Sigmoid colon (tissue), 6 donors: ENCODE measurements at regions not wholly inside any gene's neighbourhood (a gene's known extent, or its start where the extent isn't known, plus 50 kb on each side); places are given as distances from the start of the nearest gene placed in this dataset.

Experiments used
- DNase-seq: peaks from one replicate; pipeline ENCODE4 v3.0.0-alpha.2; 2019
- H3K27ac ChIP-seq, 4 donors: fragments of 200-600 bp; sonication (generic); one replicate each; pipeline ENCODE4 v1.5.1; 2016 to 2019; ENCODE audit warnings: mild to moderate bottlenecking in 1 of 4
- H3K27me3 ChIP-seq, 3 donors: fragments of 200-600 bp; sonication (generic); one replicate each; pipeline ENCODE4 v1.5.1; 2019; ENCODE audit warnings: mild to moderate bottlenecking in 1 of 3
- H3K36me3 ChIP-seq, 4 donors: fragments of 200-600 bp; sonication (generic); one replicate each; pipeline ENCODE4 v1.5.1; 2016 to 2019
- H3K4me1 ChIP-seq, 4 donors: fragments of 200-600 bp; sonication (generic); one replicate each; pipeline ENCODE4 v1.5.1; 2017 to 2019
- H3K4me3 ChIP-seq, 4 donors: fragments of 200-600 bp; sonication (generic); one replicate each; pipeline ENCODE4 v1.5.1; 2017 to 2019; ENCODE audit warnings: mild to moderate bottlenecking in 2 of 4, moderate library complexity in 1 of 4
- H3K9me3 ChIP-seq, 4 donors: fragments of 200-600 bp in 3 of 4; sonication (generic) in 3 of 4; one replicate each; pipeline versions ENCODE4 v1.5.1 to v1.6.1; 2013 to 2019
- EP300 ChIP-seq, 4 donors: sonication (generic); formaldehyde crosslinking; IDR thresholded peaks; one replicate each; pipeline ENCODE4 v1.6.1; 2017; ENCODE audit warnings: antibody characterized with exemption in 4 of 4
- POLR2A ChIP-seq, 2 donors: fragments of 450-650 bp; IDR thresholded peaks; one replicate each; pipeline ENCODE4 v1.6.1; 2016; ENCODE audit warnings: antibody characterized with exemption in 2 of 2, mild to moderate bottlenecking in 2 of 2, moderate library complexity in 2 of 2
- POLR2AphosphoS5 ChIP-seq, 4 donors: sonication (generic); formaldehyde crosslinking; IDR thresholded peaks; one replicate each; pipeline ENCODE4 v1.6.1; 2017; ENCODE audit warnings: antibody characterized with exemption in 4 of 4
- WGBS, 2 donors: extraction: QIAGEN DNeasy Blood & Tissue Kit; methylation state at CpG; one replicate each; pipeline ENCODE4 v1.1.7; 2013; 5-methylcytosine and 5-hydroxymethylcytosine counted together
- intact Hi-C: fragments of 100-400 bp; cut with DNase I; formaldehyde crosslinking; loops from one replicate; pipeline ENCODE4 v1.15.1; 2023
- TF ChIP-seq, protein P1 (sequence below), 4 experiments: fragments of 450-650 bp in 3 of 4; fragments of 200-600 bp in 1 of 4; IDR thresholded peaks; one replicate each; pipeline ENCODE4 v1.5.1; 2016 to 2019; ENCODE audit warnings: antibody characterized with exemption in 4 of 4, mild to moderate bottlenecking in 3 of 4, moderate library complexity in 2 of 4
- donor health status: healthy with polysubstance abuse.
- donor health status: healthy.

GRCh38 chr12:125262851-125263250 lies 197.6 kb downstream of the AACS start:
- intact Hi-C loops, result no loop called here
- TF ChIP-seq, protein P1, sequence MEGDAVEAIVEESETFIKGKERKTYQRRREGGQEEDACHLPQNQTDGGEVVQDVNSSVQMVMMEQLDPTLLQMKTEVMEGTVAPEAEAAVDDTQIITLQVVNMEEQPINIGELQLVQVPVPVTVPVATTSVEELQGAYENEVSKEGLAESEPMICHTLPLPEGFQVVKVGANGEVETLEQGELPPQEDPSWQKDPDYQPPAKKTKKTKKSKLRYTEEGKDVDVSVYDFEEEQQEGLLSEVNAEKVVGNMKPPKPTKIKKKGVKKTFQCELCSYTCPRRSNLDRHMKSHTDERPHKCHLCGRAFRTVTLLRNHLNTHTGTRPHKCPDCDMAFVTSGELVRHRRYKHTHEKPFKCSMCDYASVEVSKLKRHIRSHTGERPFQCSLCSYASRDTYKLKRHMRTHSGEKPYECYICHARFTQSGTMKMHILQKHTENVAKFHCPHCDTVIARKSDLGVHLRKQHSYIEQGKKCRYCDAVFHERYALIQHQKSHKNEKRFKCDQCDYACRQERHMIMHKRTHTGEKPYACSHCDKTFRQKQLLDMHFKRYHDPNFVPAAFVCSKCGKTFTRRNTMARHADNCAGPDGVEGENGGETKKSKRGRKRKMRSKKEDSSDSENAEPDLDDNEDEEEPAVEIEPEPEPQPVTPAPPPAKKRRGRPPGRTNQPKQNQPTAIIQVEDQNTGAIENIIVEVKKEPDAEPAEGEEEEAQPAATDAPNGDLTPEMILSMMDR (IDR thresholded peaks at IDR 0.05), result no peak
- WGBS, 2 donors, result 52 to 66% methylated on average over 4 of the region's 4 CpGs
- Histone ChIP-seq H3K27me3 (peaks cover 0 to 7% (median 0%) of the 10 kb centered on the region in 3 donors), H3K27ac (no peak overlapping the region), H3K9me3 (no peaks in the 10 kb centered on the region), H3K4me3 (no peak overlapping the region), H3K4me1 (no peaks in the 10 kb centered on the region), H3K36me3 (no peaks in the 10 kb centered on the region)
- no peak for DNase-seq

GRCh38 chr12:125263385-125263784 lies 198.2 kb downstream of the AACS start:
- H3K4me3 ChIP-seq, result no peak overlapping the region
- no peak for DNase-seq
- TF ChIP-seq POLR2AphosphoS5 (IDR thresholded peaks at IDR 0.05) (no peak), EP300 (IDR thresholded peaks at IDR 0.05) (no peak), POLR2A (IDR thresholded peaks at IDR 0.05) (no peak)
- TF ChIP-seq, protein P1 (IDR thresholded peaks at IDR 0.05), result no peak
- intact Hi-C loops, result no loop called here
- H3K27me3 ChIP-seq, result peaks cover 0 to 7% (median 0%) of the 10 kb centered on the region in 3 donors
- no peaks in the 10 kb centered on the region for H3K36me3 ChIP-seq
- WGBS, 2 donors, result 91% methylated on average over 8 of the region's 8 CpGs
- no peaks in the 10 kb centered on the region for H3K4me1 ChIP-seq
- H3K9me3 ChIP-seq, result no peaks in the 10 kb centered on the region
- H3K27ac ChIP-seq, result no peak overlapping the region

- no peaks in the 10 kb centered on the region for H3K27me3 ChIP-seq
- H3K4me3 ChIP-seq, result no peak overlapping the region
- TF ChIP-seq EP300 (IDR thresholded peaks at IDR 0.05) (no peak), POLR2A (IDR thresholded peaks at IDR 0.05) (no peak), POLR2AphosphoS5 (IDR thresholded peaks at IDR 0.05) (no peak)
- TF ChIP-seq, protein P1 (IDR thresholded peaks at IDR 0.05), result no peak
- no peaks in the 10 kb centered on the region for H3K4me1 ChIP-seq
- intact Hi-C loops, result no loop called here
- H3K27ac ChIP-seq, result no peak overlapping the region
- WGBS, 2 donors, result 44 to 74% methylated on average over 5 of the region's 5 CpGs
- H3K36me3 ChIP-seq, result no peaks in the 10 kb centered on the region
- no peak for DNase-seq
- H3K9me3 ChIP-seq, result no peaks in the 10 kb centered on the region
These were observed 201.9 kb downstream of the AACS start for GRCh38 chr12:125267114-125267513.

- Histone ChIP-seq H3K9me3 (no peaks in the 10 kb centered on the region), H3K27me3 (no peaks in the 10 kb centered on the region), H3K4me1 (no peaks in the 10 kb centered on the region), H3K4me3 (no peak overlapping the region), H3K36me3 (no peaks in the 10 kb centered on the region), H3K27ac (no peak overlapping the region)
- 64% methylated on average over 5 of the region's 5 CpGs for WGBS, 2 donors
- intact Hi-C loops, result no loop called here
- DNase-seq, result no peak
- TF ChIP-seq POLR2A (IDR thresholded peaks at IDR 0.05) (no peak), EP300 (IDR thresholded peaks at IDR 0.05) (no peak), POLR2AphosphoS5 (IDR thresholded peaks at IDR 0.05) (no peak)
- TF ChIP-seq, protein P1 (IDR thresholded peaks at IDR 0.05), result no peak
These were observed 204.0 kb downstream of the AACS start for GRCh38 chr12:125269276-125269675.

- Histone ChIP-seq H3K4me1 (no peaks in the 10 kb centered on the region), H3K4me3 (no peak overlapping the region), H3K27ac (no peak overlapping the region), H3K9me3 (no peaks in the 10 kb centered on the region), H3K27me3 (peaks cover 0 to 3% (median 0%) of the 10 kb centered on the region in 3 donors), H3K36me3 (no peaks in the 10 kb centered on the region)
- intact Hi-C loops, result no loop called here
- no peak for DNase-seq
- TF ChIP-seq EP300 (IDR thresholded peaks at IDR 0.05), result no peak
- TF ChIP-seq POLR2AphosphoS5 (IDR thresholded peaks at IDR 0.05), result no peak
- no peak for TF ChIP-seq POLR2A (IDR thresholded peaks at IDR 0.05)
- TF ChIP-seq, protein P1 (IDR thresholded peaks at IDR 0.05), result no peak
- WGBS, 2 donors, result 43 to 48% methylated on average over 4 of the region's 4 CpGs
These were observed 206.7 kb downstream of the AACS start for GRCh38 chr12:125271892-125272291.
